Activated CD4-positive, alpha-beta T cell treated with anti-CD3 and anti-CD28 coated beads for 36 hours (primary cell): ENCODE measurements at regions not wholly inside any gene's neighbourhood (a gene's known extent, or its start where the extent isn't known, plus 50 kb on each side); places are given as distances from the start of the nearest gene placed in this dataset.
"Not testable (repeated sequence)": the region's sequence is repeated elsewhere in the genome, so short reads cannot be mapped to it uniquely, and the experiment has no call there.

Experiments used
- ATAC-seq: fragments of 200-7000 bp; cut with Tn5 transposase; one replicate; pipeline ENCODE4 v1.10.0; 2021; ENCODE audit warnings: mild to moderate bottlenecking, moderate library complexity
- CTCF ChIA-PET: fragments of 350-600 bp; sonication (Branson Sonifier 250); formaldehyde crosslinking; loops from one replicate; lab custom pipeline; 2021; ENCODE audit warnings: antibody characterized with exemption; lab: Charles Lee
- POLR2A ChIA-PET: fragments of 350-600 bp; sonication (Branson Sonifier 250); formaldehyde crosslinking; loops from one replicate; lab custom pipeline; 2021; ENCODE audit warnings: antibody characterized with exemption, inconsistent platforms; lab: Charles Lee
- DNase-seq: peaks from one replicate; pipeline ENCODE4 v3.0.0-alpha.2; 2020
- H3K27ac Mint-ChIP-seq: one replicate; pipeline ENCODE4 v1.8.0; 2021; ENCODE audit warnings: mixed read lengths
- H3K27me3 Mint-ChIP-seq: one replicate; pipeline ENCODE4 v1.8.0; 2021; ENCODE audit warnings: mixed read lengths
- H3K36me3 Mint-ChIP-seq: one replicate; pipeline ENCODE4 v1.8.0; 2021; ENCODE audit warnings: low read depth, mixed read lengths
- H3K4me1 Mint-ChIP-seq: one replicate; pipeline ENCODE4 v1.8.0; 2021; ENCODE audit warnings: mixed read lengths
- H3K4me3 Mint-ChIP-seq: one replicate; pipeline ENCODE4 v1.8.0; 2021; ENCODE audit warnings: mild to moderate bottlenecking, moderate library complexity, mixed read lengths
- H3K9me3 Mint-ChIP-seq: one replicate; pipeline ENCODE4 v1.8.0; 2021; ENCODE audit warnings: low read depth, mixed read lengths
- intact Hi-C, 2 experiments: fragments of 100-400 bp; cut with DNase I in 1 of 2; cut with micrococcal nuclease in 1 of 2; formaldehyde crosslinking; loops; one replicate each; pipeline versions ENCODE4 v1.14.2 to v1.15.1; 2022 to 2024; cut with DNase I, micrococcal nuclease

DNA sequence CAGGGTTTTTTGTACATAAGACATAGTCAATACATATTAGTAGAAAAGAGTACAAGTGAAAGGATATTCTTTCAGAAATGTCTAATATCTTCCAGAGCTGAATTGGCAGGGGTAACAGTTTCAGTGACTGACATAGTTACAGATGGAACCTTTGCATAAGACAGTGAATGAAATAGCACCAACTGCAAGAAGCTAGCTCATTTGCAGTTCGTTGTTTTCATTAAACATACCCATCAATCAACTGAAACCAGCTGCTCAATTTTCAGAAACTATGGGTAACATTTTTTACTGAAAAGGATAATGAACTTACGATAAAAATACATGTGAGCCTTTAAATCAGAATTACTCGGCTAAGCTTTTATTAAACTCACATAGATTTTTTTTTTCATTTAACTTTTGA is 93.9 kb upstream of the EPHA3 start:
- CTCF ChIA-PET = interaction anchor here (0.6 kb wide), 1 partner anchor 1137 kb away, joined by 3 read pairs; no protein-coding TSS in a partner anchor
- H3K4me3 Mint-ChIP-seq = no peak overlapping the region
- intact Hi-C loops = no loop called here
- POLR2A ChIA-PET = no interaction called here
- no peak overlapping the region for H3K27ac Mint-ChIP-seq
- H3K27me3 Mint-ChIP-seq = no peaks in the 10 kb centered on the region
- no peak for ATAC-seq
- no peak for DNase-seq
- no peaks in the 10 kb centered on the region for H3K4me1 Mint-ChIP-seq
- H3K36me3 Mint-ChIP-seq = no peaks in the 10 kb centered on the region
- H3K9me3 Mint-ChIP-seq = peaks cover 4% of the 10 kb centered on the region

GRCh38 chr3:89017531-89017930 is 89.9 kb upstream of the EPHA3 start:
- no peak for DNase-seq
- H3K36me3 Mint-ChIP-seq = no peaks in the 10 kb centered on the region
- H3K4me1 Mint-ChIP-seq = no peaks in the 10 kb centered on the region
- intact Hi-C loops = no loop called here
- ATAC-seq = no peak
- CTCF ChIA-PET = no interaction called here
- no peaks in the 10 kb centered on the region for H3K27me3 Mint-ChIP-seq
- POLR2A ChIA-PET = no interaction called here
- no peak overlapping the region for H3K27ac Mint-ChIP-seq
- H3K4me3 Mint-ChIP-seq = no peak overlapping the region
- H3K9me3 Mint-ChIP-seq = peaks cover 5% of the 10 kb centered on the region

DNA sequence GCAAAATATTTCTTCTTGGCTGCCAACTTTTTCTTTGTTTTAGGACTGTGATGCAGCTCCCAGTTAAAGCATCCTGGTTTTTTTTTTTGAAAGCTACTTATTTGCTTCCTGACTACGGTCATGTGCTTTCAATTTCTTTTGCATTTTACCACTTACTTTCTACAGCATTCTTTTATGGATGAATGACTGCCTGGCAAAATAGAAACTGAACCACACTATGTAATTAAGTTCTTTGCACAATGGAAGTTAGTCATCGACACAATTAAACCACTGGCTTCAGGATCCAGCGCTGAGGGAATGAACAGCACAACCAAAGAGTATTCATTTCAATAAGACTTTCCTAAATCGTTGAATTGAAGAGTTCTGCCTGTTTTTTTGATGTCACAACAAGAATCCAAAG is 82.2 kb upstream of the EPHA3 start:
- ChIA-PET CTCF (no interaction called here), POLR2A (no interaction called here)

GRCh38 chr3:89032346-89033013 is 74.9 kb upstream of the EPHA3 start:
- ATAC-seq (no peak), DNase-seq (no peak)
- Mint-ChIP-seq H3K27me3 (no peaks in the 10 kb centered on the region), H3K9me3 (no peaks in the 10 kb centered on the region), H3K27ac (no peak overlapping the region), H3K4me1 (no peaks in the 10 kb centered on the region), H3K36me3 (no peaks in the 10 kb centered on the region), H3K4me3 (no peak overlapping the region)
- intact Hi-C loops = no loop called here
- ChIA-PET CTCF (no interaction called here), POLR2A (no interaction called here)

More for the DNA sequence above, 82.2 kb upstream of the EPHA3 start:
- H3K36me3 Mint-ChIP-seq = no peaks in the 10 kb centered on the region
- H3K27me3 Mint-ChIP-seq = no peaks in the 10 kb centered on the region
- DNase-seq (no peak), ATAC-seq (no peak)
- no peak overlapping the region for H3K27ac Mint-ChIP-seq
- peaks cover 3% of the 10 kb centered on the region for H3K9me3 Mint-ChIP-seq
- intact Hi-C loops = no loop called here
- no peak overlapping the region for H3K4me3 Mint-ChIP-seq
- H3K4me1 Mint-ChIP-seq = no peaks in the 10 kb centered on the region

DNA sequence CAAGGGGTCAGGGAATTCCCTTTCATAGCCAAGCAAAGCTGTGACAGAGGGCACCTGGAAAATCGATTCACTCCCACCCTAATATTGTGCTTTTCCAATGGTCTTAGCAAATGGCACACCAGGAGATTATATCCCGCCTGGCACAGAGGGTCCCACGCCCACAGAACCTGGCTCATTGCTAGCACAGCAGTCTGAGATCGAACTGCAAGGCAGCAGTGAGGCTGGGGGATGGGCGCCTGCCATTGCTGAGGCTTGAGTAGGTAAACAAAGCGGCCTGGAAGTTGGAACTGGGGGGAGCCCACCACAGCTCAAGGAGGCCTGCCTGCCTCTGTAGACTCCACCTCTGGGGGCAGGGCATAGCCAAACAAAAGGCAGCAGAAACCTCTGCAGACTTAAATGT is 72.7 kb upstream of the EPHA3 start:
- POLR2A ChIA-PET, H3K4me3 Mint-ChIP-seq, DNase-seq, H3K4me1 Mint-ChIP-seq, H3K27ac Mint-ChIP-seq, CTCF ChIA-PET, intact Hi-C loops, H3K36me3 Mint-ChIP-seq, ATAC-seq, H3K27me3 Mint-ChIP-seq, H3K9me3 Mint-ChIP-seq: not testable (repeated sequence)

DNA sequence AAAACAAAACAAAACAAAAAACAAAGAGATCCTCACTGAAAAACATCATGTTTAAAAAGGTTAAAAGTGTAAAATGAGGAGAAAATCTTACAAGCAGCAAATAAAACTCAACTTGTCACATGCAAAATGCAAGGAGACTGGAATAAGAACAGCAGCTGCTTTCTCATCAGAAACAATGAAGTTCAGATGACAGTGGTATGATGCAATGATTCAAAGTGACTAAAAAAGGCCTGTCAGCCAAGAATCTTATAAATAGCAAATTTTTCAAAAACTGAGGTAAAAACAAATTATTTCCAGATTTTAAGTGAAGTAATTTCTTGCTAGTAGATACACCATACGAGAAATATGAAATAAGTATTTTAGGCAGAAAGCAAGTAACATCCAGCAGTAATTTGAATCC is 68.6 kb upstream of the EPHA3 start:
- ATAC-seq = no peak
- POLR2A ChIA-PET = no interaction called here
- Mint-ChIP-seq H3K9me3 (no peaks in the 10 kb centered on the region), H3K4me3 (no peak overlapping the region), H3K27ac (no peak overlapping the region), H3K27me3 (no peaks in the 10 kb centered on the region), H3K4me1 (no peaks in the 10 kb centered on the region), H3K36me3 (no peaks in the 10 kb centered on the region)
- intact Hi-C loops = no loop called here
- CTCF ChIA-PET = no interaction called here
- DNase-seq = no peak

DNA sequence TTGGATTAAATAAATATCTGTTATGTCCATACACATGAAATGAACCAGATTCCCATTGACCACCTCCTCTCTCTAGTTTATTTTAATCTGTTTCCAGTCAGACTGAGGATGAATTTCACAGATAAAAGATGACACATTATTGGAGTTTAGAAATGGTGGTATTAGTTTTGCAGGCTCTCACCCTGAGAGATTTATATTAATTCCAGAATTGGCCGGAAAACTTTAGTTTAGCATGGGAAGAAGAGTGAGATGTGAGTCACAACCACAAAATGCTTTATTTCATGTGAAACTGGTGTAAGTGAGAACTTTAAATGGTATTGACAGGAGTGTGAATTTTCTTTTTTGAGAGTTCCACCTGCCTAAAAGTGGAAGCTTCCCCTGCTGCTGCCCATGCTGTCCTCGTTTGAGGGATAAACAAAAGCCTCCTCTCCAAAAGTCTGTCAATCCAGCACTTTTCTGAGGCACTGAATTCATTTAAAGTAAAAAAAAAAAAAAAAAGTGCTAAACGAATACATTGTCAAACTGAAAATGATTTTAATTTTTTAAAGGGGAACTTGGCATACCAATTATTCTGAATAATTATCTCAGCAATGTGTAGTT is 65.1 kb upstream of the EPHA3 start:
- ATAC-seq = no peak
- intact Hi-C loops = no loop called here
- no peak for DNase-seq
- Mint-ChIP-seq H3K36me3 (no peaks in the 10 kb centered on the region), H3K27ac (no peak overlapping the region), H3K4me1 (no peaks in the 10 kb centered on the region), H3K4me3 (no peak overlapping the region), H3K9me3 (peaks cover 3% of the 10 kb centered on the region), H3K27me3 (no peaks in the 10 kb centered on the region)
- ChIA-PET POLR2A (no interaction called here), CTCF (no interaction called here)

DNA sequence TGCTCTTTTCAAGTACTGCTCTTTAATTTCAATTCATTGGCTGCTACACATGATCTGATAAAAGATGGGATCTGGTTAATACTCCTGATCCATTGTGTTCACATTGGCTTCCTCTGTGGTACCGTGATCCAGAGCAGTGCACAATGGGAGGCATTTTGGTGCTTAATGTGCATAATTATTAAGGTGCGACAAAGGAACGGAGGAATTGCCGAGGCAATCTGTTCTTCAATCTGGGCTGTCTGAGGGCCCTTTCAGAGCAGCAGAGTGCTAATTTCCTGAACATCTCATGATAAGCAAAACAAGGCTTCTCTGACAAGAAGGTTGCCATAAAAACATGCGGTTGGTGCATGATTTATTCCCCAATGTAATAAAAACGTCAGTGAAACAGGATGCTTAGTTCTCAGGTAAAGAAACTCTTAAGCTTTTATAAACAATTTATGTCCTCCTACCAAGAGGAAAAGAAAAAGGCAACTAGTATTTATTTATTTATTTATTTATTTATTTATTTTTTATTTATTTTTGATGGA is 64.0 kb upstream of the EPHA3 start:
- no peaks in the 10 kb centered on the region for H3K27me3 Mint-ChIP-seq
- DNase-seq (no peak), ATAC-seq (no peak)
- no peak overlapping the region for H3K27ac Mint-ChIP-seq
- no peak overlapping the region for H3K4me3 Mint-ChIP-seq
- no peaks in the 10 kb centered on the region for H3K36me3 Mint-ChIP-seq
- ChIA-PET CTCF (no interaction called here), POLR2A (no interaction called here)
- peaks cover 3% of the 10 kb centered on the region for H3K9me3 Mint-ChIP-seq
- intact Hi-C loops = no loop called here
- H3K4me1 Mint-ChIP-seq = no peaks in the 10 kb centered on the region

- Mint-ChIP-seq H3K4me1 (no peaks in the 10 kb centered on the region), H3K27ac (no peak overlapping the region), H3K36me3 (no peaks in the 10 kb centered on the region), H3K4me3 (no peak overlapping the region), H3K9me3 (peaks cover 3% of the 10 kb centered on the region), H3K27me3 (no peaks in the 10 kb centered on the region)
- ChIA-PET POLR2A (no interaction called here), CTCF (interaction anchor here (0.9 kb wide), 1 partner anchor 97 kb away, joined by 3 read pairs; no protein-coding TSS in a partner anchor)
- no peak for ATAC-seq
- DNase-seq = no peak
- intact Hi-C loops = no loop called here
Observed at GRCh38 chr3:89046661-89047060, 60.8 kb upstream of the EPHA3 start.

DNA sequence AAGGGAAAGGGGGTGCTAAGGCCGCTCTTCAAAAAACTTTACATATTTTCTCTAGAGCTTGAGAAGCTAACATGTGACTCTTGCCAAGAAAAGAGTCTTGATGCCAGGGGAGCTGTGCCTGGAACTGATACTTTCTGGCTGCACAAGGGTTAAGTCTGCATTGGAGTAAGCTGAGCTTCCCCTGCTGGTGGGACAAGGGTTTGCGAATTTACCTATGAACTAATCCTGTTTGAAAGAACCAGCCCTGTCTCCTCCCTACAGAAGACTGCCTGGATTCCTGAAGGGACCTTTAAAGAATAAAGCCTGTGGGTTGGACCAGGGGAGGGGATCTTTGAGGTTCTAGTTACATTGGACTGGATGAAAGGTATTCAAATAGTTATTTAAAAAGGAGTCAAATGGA is 58.3 kb upstream of the EPHA3 start:
- ATAC-seq (no peak), DNase-seq (peak; percentile 5)
- H3K27me3 Mint-ChIP-seq = no peaks in the 10 kb centered on the region
- ChIA-PET CTCF (interaction anchor here (0.6 kb wide), 1 partner anchor 846 kb away, joined by 3 read pairs; no protein-coding TSS in a partner anchor), POLR2A (no interaction called here)
- no peak overlapping the region for H3K27ac Mint-ChIP-seq
- H3K36me3 Mint-ChIP-seq = no peaks in the 10 kb centered on the region
- H3K9me3 Mint-ChIP-seq = peaks cover 3% of the 10 kb centered on the region
- no peaks in the 10 kb centered on the region for H3K4me1 Mint-ChIP-seq
- H3K4me3 Mint-ChIP-seq = no peak overlapping the region
- intact Hi-C loops = no loop called here

DNA sequence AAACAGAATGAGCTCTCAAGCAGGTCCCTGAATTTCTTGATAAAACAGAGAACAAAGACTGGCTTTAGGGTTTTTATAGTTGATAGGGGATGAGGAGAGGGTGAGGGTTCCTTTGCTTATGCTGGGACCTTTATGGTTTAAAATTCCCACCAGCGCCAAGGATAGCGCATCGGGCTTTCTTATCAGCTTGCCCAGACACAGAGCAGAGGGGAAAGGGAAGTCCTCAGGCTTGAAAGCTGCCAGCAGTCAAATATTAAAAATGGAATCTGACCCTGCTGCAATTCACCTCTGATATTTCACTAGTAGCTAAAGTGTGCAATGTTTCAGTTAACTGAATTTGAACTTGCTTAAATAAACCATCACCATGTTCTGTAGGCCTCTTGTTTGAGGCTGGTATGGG is 55.0 kb upstream of the EPHA3 start:
- H3K27ac Mint-ChIP-seq = no peak overlapping the region
- no peak overlapping the region for H3K4me3 Mint-ChIP-seq
- no peaks in the 10 kb centered on the region for H3K4me1 Mint-ChIP-seq
- ChIA-PET CTCF (no interaction called here), POLR2A (no interaction called here)
- no peaks in the 10 kb centered on the region for H3K27me3 Mint-ChIP-seq
- no peak for ATAC-seq
- no peaks in the 10 kb centered on the region for H3K36me3 Mint-ChIP-seq
- intact Hi-C loops = no loop called here
- no peak for DNase-seq
- H3K9me3 Mint-ChIP-seq = no peaks in the 10 kb centered on the region

GRCh38 chr3:89057398-89057797 is 50.0 kb upstream of the EPHA3 start:
- intact Hi-C loops = no loop called here
- Mint-ChIP-seq H3K4me1 (no peaks in the 10 kb centered on the region), H3K27me3 (no peaks in the 10 kb centered on the region), H3K9me3 (no peaks in the 10 kb centered on the region), H3K4me3 (no peak overlapping the region), H3K36me3 (no peaks in the 10 kb centered on the region), H3K27ac (no peak overlapping the region)
- CTCF ChIA-PET = no interaction called here
- POLR2A ChIA-PET = no interaction called here
- DNase-seq = no peak
- no peak for ATAC-seq
